CD4-positive, alpha-beta T cell (primary cell): ENCODE measurements at regions not wholly inside any gene's neighbourhood (a gene's known extent, or its start where the extent isn't known, plus 50 kb on each side); places are given as distances from the start of the nearest gene placed in this dataset.

Source experiments
- ATAC-seq: fragments of 200-7000 bp; cut with Tn5 transposase; one replicate; pipeline ENCODE4 v1.10.0; 2022; ENCODE audit warnings: mild to moderate bottlenecking; ENCODE audit not compliant: poor library complexity
- CTCF ChIA-PET: fragments of 350-600 bp; sonication (Branson Sonifier 250); formaldehyde crosslinking; loops from one replicate; lab custom pipeline; 2021; ENCODE audit warnings: antibody characterized with exemption, inconsistent platforms; lab: Charles Lee
- POLR2A ChIA-PET: fragments of 350-600 bp; sonication (Branson Sonifier 250); formaldehyde crosslinking; loops from one replicate; lab custom pipeline; 2021; ENCODE audit warnings: antibody characterized with exemption, inconsistent platforms; lab: Charles Lee
- DNase-seq, 14 experiments: peaks; one replicate each; pipeline ENCODE4 v3.0.0-alpha.2; 2013 to 2020; ENCODE audit warnings: mixed read lengths in 2 of 14
- H3K27ac ChIP-seq, 2 donors: one replicate each; pipeline versions ENCODE4 v1.5.1 to v1.7.0; 2013; ENCODE audit warnings: low read length in 2 of 2, low read depth in 1 of 2, mild to moderate bottlenecking in 1 of 2
- H3K27me3 ChIP-seq, 2 experiments: 1 replicate in 1 of 2; 2 replicates in 1 of 2; pipeline versions ENCODE4 v1.6.1 to v1.7.0; 2013; ENCODE audit warnings: low read length in 2 of 2, control low read depth in 1 of 2, mild to moderate bottlenecking in 1 of 2, moderate library complexity in 1 of 2; ENCODE audit not compliant: insufficient read depth in 2 of 2, control insufficient read depth in 1 of 2
- H3K36me3 ChIP-seq: one replicate; pipeline ENCODE4 v1.6.1; 2013; ENCODE audit warnings: low read length, control low read depth; ENCODE audit not compliant: insufficient read depth
- H3K4me1 ChIP-seq: one replicate; pipeline ENCODE4 v1.6.1; 2013; ENCODE audit warnings: low read length, control low read depth; ENCODE audit not compliant: insufficient read depth
- H3K4me3 ChIP-seq: one replicate; pipeline ENCODE4 v1.5.1; 2013; ENCODE audit warnings: mild to moderate bottlenecking, low read length, moderate library complexity
- H3K9me3 ChIP-seq, 2 experiments: 1 replicate in 1 of 2; 2 replicates in 1 of 2; pipeline versions ENCODE4 v1.6.1 to v1.7.0; 2013; ENCODE audit warnings: low read length in 2 of 2, mild to moderate bottlenecking in 2 of 2, control low read depth in 1 of 2, moderate library complexity in 1 of 2; ENCODE audit not compliant: control insufficient read depth in 1 of 2, insufficient read depth in 1 of 2
- H3K27ac Mint-ChIP-seq: one replicate; pipeline ENCODE4 v1.8.0; 2020; ENCODE audit warnings: mixed read lengths
- H3K27me3 Mint-ChIP-seq: one replicate; pipeline ENCODE4 v1.8.0; 2021; ENCODE audit warnings: mixed read lengths
- H3K36me3 Mint-ChIP-seq: one replicate; pipeline ENCODE4 v1.8.0; 2021; ENCODE audit warnings: low read depth, mixed read lengths
- H3K4me1 Mint-ChIP-seq: one replicate; pipeline ENCODE4 v1.8.0; 2021; ENCODE audit warnings: low read depth, mixed read lengths
- H3K4me3 Mint-ChIP-seq: one replicate; pipeline ENCODE4 v1.8.0; 2020; ENCODE audit warnings: mild to moderate bottlenecking, mixed read lengths
- H3K9me3 Mint-ChIP-seq: one replicate; pipeline ENCODE4 v1.8.0; 2020; ENCODE audit warnings: mixed read lengths
- CTCF ChIP-seq: fragments of 200-600 bp; IDR thresholded peaks from one replicate; pipeline ENCODE4 v1.8.0; 2022; ENCODE audit warnings: antibody characterized with exemption, mild to moderate bottlenecking
- intact Hi-C, 2 experiments: fragments of 100-400 bp; cut with DNase I in 1 of 2; cut with micrococcal nuclease in 1 of 2; formaldehyde crosslinking; loops; one replicate each; pipeline versions ENCODE4 v1.15.1 to v1.9.0; 2023 to 2025; cut with DNase I, micrococcal nuclease

GRCh38 chr7:98740643-98741042 is 123.6 kb downstream of the NPTX2 start:
- H3K36me3 ChIP-seq = no peaks in the 10 kb centered on the region
- H3K9me3 ChIP-seq = no peaks in the 10 kb centered on the region
- ChIA-PET CTCF (no interaction called here), POLR2A (no interaction called here)
- H3K27me3 ChIP-seq = no peaks in the 10 kb centered on the region
- H3K27ac Mint-ChIP-seq = no peak overlapping the region
- no peak for DNase-seq
- no peak for ATAC-seq
- no peaks in the 10 kb centered on the region for H3K9me3 Mint-ChIP-seq
- intact Hi-C loops = loop anchor here in 1 of 2 experiments (10.0 kb wide), 1 partner anchor 446 kb away; no protein-coding TSS in a partner anchor
- H3K27me3 Mint-ChIP-seq = peaks cover 5% of the 10 kb centered on the region
- H3K4me3 ChIP-seq = no peak overlapping the region
- no peaks in the 10 kb centered on the region for H3K4me1 ChIP-seq
- no peak overlapping the region for H3K4me3 Mint-ChIP-seq
- H3K4me1 Mint-ChIP-seq = no peaks in the 10 kb centered on the region
- H3K27ac ChIP-seq = no peak overlapping the region
- TF ChIP-seq CTCF = no peak
- H3K36me3 Mint-ChIP-seq = no peaks in the 10 kb centered on the region

GRCh38 chr7:98745722-98746318 is 124.0 kb downstream of the TMEM130 start:
- H3K4me1 Mint-ChIP-seq = no peaks in the 10 kb centered on the region

GRCh38 chr7:98748090-98748489 is 121.7 kb downstream of the TMEM130 start:
- no peak for DNase-seq
- no peaks in the 10 kb centered on the region for H3K4me1 ChIP-seq
- Mint-ChIP-seq H3K4me3 (no peak overlapping the region), H3K9me3 (no peaks in the 10 kb centered on the region), H3K27ac (no peak overlapping the region), H3K36me3 (no peaks in the 10 kb centered on the region), H3K4me1 (no peaks in the 10 kb centered on the region), H3K27me3 (peaks cover 16% of the 10 kb centered on the region)
- no peak for TF ChIP-seq CTCF
- no peak overlapping the region for H3K27ac ChIP-seq
- CTCF ChIA-PET = no interaction called here
- peaks cover 0 to 2% of the 10 kb centered on the region in 2 experiments for H3K9me3 ChIP-seq
- no peaks in the 10 kb centered on the region for H3K27me3 ChIP-seq
- no peak overlapping the region for H3K4me3 ChIP-seq
- no peaks in the 10 kb centered on the region for H3K36me3 ChIP-seq
- no peak for ATAC-seq
- POLR2A ChIA-PET = no interaction called here
- intact Hi-C loops = loop anchor here (5.0 to 10.0 kb wide), 2 partner anchors 451 to 453 kb away; no protein-coding TSS in a partner anchor

More at GRCh38 chr7:98745722-98746318, 124.0 kb downstream of the TMEM130 start:
- ATAC-seq = no peak
- H3K9me3 ChIP-seq = no peaks in the 10 kb centered on the region
- no peak overlapping the region for H3K4me3 ChIP-seq
- intact Hi-C loops = loop anchor here (1.0 to 10.0 kb wide), 3 partner anchors 313 to 451 kb away; no protein-coding TSS in a partner anchor
- no peaks in the 10 kb centered on the region for H3K36me3 Mint-ChIP-seq
- CTCF ChIA-PET = interaction anchor here (1.2 to 1.4 kb wide), 4 partner anchors 9 to 313 kb away, joined by 4 to 5 read pairs (median 5); no protein-coding TSS in a partner anchor
- no peaks in the 10 kb centered on the region for H3K36me3 ChIP-seq
- no peaks in the 10 kb centered on the region for H3K4me1 ChIP-seq
- peak; percentile 50 to 79 (median 62) for DNase-seq
- no peaks in the 10 kb centered on the region for H3K9me3 Mint-ChIP-seq
- peaks cover 19% of the 10 kb centered on the region for H3K27me3 Mint-ChIP-seq
- TF ChIP-seq CTCF = peak; percentile 69
- POLR2A ChIA-PET = no interaction called here
- no peak overlapping the region for H3K27ac Mint-ChIP-seq
- no peak overlapping the region for H3K27ac ChIP-seq
- no peak overlapping the region for H3K4me3 Mint-ChIP-seq
- H3K27me3 ChIP-seq = no peaks in the 10 kb centered on the region
